CD4-positive, alpha-beta T cell treated with Interleukin-6 for 4 hours (primary cell): ENCODE measurements at regions not wholly inside any gene's neighbourhood (a gene's known extent, or its start where the extent isn't known, plus 50 kb on each side); places are given as distances from the start of the nearest gene placed in this dataset.

Experiments used
- DNase-seq: peaks from one replicate; pipeline ENCODE4 v3.0.0-alpha.2; 2020; ENCODE audit warnings: mixed read lengths

- DNase-seq = no peak
Observed at GRCh38 chr1:181392613-181393220, 90.6 kb upstream of the CACNA1E start.

- DNase-seq = no peak
Observed at GRCh38 chr1:181394766-181395165, 88.6 kb upstream of the CACNA1E start.

GRCh38 chr1:181396171-181396670, 87.1 kb upstream of the CACNA1E start:
- DNase-seq = peak; percentile 69

GRCh38 chr1:181396811-181397210, 86.5 kb upstream of the CACNA1E start:
- peak; percentile 15 for DNase-seq

- DNase-seq = peak; percentile 48
Observed at GRCh38 chr1:181397845-181398244, 85.5 kb upstream of the CACNA1E start.

GRCh38 chr1:181398544-181398943, 84.8 kb upstream of the CACNA1E start:
- no peak for DNase-seq

- no peak for DNase-seq
Observed at GRCh38 chr1:181405584-181405983, 77.7 kb upstream of the CACNA1E start.

- no peak for DNase-seq
Observed at GRCh38 chr1:181406989-181407388, 76.3 kb upstream of the CACNA1E start.

GRCh38 chr1:181409981-181410380, 73.3 kb upstream of the CACNA1E start:
- DNase-seq = no peak

GRCh38 chr1:181412746-181413145, 70.6 kb upstream of the CACNA1E start:
- DNase-seq = no peak

GRCh38 chr1:181413195-181413815, 70.0 kb upstream of the CACNA1E start:
- DNase-seq = no peak

- DNase-seq = no peak
Observed at GRCh38 chr1:181413836-181414235, 69.5 kb upstream of the CACNA1E start.

- no peak for DNase-seq
Observed at GRCh38 chr1:181416268-181416860, 67.0 kb upstream of the CACNA1E start.

GRCh38 chr1:181417915-181418314, 65.4 kb upstream of the CACNA1E start:
- no peak for DNase-seq

GRCh38 chr1:181423301-181423918, 59.9 kb upstream of the CACNA1E start:
- peak; percentile 65 for DNase-seq

GRCh38 chr1:181424786-181425403, 58.4 kb upstream of the CACNA1E start:
- peak; percentile 88 for DNase-seq

- DNase-seq = no peak
Observed at GRCh38 chr1:181425566-181425965, 57.8 kb upstream of the CACNA1E start.

- no peak for DNase-seq
Observed at GRCh38 chr1:181429462-181429861, 53.9 kb upstream of the CACNA1E start.

- no peak for DNase-seq
Observed at GRCh38 chr1:181430015-181430885, 53.1 kb upstream of the CACNA1E start.
